NCI-H128 (cell line): ENCODE measurements at regions not wholly inside any gene's neighbourhood (a gene's known extent, or its start where the extent isn't known, plus 50 kb on each side); places are given as distances from the start of the nearest gene placed in this dataset.

Source experiments
- DNase-seq: peaks from one replicate; lab custom pipeline; 2025; ENCODE audit not compliant: unreplicated experiment; lab: John Stamatoyannopoulos, UW

DNA sequence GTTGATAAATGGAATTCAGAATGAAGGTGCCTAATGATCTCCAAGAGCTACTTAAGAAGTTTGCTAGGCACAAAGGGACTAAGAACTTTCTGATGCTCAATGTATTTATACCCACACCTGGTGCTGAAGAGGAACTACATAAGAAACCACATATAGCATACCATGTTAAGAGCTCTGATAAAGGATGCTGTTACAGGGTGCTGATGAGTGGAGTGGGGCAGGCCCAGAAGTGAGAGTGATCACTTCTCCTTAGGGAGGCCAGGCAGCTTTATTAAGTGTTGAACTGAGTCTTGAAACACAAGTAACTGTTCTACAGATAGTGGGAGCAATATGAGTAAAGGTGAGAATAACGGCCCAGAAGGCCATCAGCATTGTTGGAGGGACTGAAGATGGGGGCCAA, 68.3 kb upstream of the CHRDL1 start:
- no peak for DNase-seq

DNA sequence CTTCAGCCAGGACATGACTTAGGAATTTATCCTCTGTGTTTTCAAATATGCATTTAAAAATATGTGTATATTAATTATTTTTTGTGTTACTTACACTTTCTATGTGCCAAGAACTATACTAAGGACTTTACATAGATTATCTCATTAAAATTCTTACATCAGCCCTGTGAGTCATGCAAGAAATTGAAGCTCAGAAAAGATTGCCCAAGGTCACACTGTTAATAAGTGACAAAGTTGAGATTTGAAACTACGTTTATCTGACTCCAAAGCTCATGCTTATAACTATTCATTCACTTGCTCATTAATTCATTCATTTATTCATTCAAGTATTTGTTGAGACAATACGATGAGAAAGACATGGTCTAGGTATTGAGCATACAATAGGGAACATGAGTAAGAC, 62.9 kb upstream of the CHRDL1 start:
- no peak for DNase-seq

DNA sequence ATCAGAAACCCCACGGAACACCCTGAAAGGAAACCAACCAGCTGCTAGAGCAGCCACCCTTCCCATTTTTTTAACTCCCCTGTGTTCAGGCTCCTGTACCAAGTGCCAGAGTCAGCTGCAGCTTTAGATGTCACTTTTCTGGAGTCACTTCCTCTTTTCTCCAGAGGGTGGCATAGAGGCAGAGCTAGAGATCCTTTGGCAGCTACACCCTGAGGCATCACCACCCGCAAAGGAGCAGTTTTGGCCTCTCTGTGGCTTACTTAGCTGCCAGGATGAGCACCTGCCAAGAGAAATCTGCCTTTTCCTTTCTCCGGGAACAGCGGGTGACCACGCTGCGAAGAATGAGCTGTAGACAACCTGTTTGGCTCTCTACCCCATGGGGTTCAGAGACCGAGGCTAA, 58.0 kb upstream of the CHRDL1 start:
- peak; percentile 25 for DNase-seq

DNA sequence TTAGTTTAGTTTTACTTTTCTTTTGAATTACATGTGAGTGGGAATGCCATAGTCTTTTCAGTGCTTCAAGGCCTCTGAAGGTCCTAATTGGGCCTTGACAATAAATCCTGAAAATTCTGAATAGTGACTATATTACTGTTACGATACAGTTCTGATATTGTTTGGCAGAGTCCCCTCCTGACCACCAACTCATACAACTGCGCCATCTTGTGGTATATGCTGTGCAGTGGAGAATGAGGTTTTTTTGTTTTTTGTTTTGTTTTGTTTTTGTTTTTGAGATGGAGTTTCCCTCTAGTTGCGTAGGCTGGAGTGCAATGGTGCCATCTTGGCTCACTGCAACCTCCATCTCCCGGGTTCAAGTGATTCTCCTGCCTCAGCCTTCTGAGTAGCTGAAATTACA, 56.6 kb upstream of the CHRDL1 start:
- no peak for DNase-seq

DNA sequence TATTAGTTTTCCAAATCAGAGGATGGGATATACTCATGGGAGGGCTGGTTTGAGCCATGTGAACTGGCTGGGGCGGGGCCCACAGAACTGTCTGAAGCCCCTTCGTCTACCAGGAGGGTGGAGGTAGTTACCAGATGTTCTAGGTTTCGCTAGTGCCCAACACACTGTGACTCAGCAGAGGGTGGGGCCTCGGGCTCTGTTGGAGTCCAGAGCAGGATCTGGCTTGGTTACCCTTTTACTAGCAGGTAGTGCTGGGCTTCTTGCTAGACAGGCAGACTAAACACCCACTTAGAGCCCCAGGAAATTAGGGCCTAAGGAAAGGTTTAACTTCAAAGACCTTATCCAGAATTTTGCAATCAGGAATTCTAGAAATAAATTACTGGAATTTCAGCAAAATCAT, 56.2 kb upstream of the CHRDL1 start:
- DNase-seq: no peak

DNA sequence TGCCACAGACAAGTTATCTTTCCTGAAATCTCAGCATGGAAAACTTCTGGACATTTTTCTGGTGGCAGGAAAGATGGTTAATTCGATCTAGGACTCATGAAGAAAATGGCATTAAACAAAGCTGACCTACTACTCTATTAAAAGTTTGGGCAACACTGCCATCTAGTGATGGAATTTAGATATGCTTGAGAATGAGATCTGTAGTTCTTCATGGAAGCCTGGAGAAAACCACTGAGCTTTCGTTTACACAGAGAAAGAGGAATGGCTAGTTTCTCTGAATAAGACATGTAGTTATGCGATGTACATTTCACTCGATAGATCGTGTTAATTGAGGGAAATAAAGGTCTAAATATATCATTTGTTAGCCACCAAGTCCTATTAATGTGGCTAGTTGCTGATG, 51.7 kb upstream of the CHRDL1 start:
- DNase-seq: peak; percentile 59

DNA sequence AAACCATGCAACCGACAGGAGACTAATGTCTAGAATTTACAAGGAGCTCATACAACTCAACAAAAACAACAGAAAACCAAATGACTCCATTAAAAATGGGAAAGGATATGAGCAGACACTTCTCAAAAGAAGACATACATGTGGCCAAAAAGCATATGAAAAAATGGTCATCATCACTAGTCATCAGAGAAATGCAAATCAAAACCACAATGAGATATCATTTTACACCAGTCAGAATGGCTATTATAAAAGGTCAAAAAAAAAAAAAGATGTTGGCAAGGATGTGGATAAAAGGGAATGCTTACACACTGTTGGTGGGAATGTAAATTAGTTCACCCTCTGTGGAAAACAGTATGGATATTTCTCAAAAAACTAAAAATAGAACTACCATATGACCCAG, 50.5 kb upstream of the CHRDL1 start:
- no peak for DNase-seq
